Subcutaneous abdominal adipose tissue (tissue), 5 donors: ENCODE measurements at regions not wholly inside any gene's neighbourhood (a gene's known extent, or its start where the extent isn't known, plus 50 kb on each side); places are given as distances from the start of the nearest gene placed in this dataset.
A peak's percentile ranks its signal among the peaks of the same experiment; 100 is the strongest.

Experiments
- H3K27ac ChIP-seq: one replicate; pipeline ENCODE4 v1.7.0; 2013; ENCODE audit warnings: low read depth, mild to moderate bottlenecking, inconsistent platforms, low read length, moderate library complexity
- H3K27me3 ChIP-seq, 5 donors: one replicate each; pipeline ENCODE4 v1.7.0; 2013; ENCODE audit warnings: low read length in 5 of 5, inconsistent platforms in 1 of 5; ENCODE audit not compliant: control insufficient read depth in 5 of 5, insufficient read depth in 4 of 5
- H3K36me3 ChIP-seq, 5 donors: one replicate each; pipeline ENCODE4 v1.7.0; 2013; ENCODE audit warnings: low read length in 5 of 5; ENCODE audit not compliant: control insufficient read depth in 5 of 5, insufficient read depth in 5 of 5
- H3K4me1 ChIP-seq, 5 donors: one replicate each; pipeline ENCODE4 v1.7.0; 2013; ENCODE audit warnings: low read length in 5 of 5, mild to moderate bottlenecking in 3 of 5, moderate library complexity in 1 of 5; ENCODE audit not compliant: control insufficient read depth in 5 of 5, insufficient read depth in 5 of 5
- H3K4me3 ChIP-seq, 5 donors: one replicate each; pipeline ENCODE4 v1.7.0; 2013; ENCODE audit warnings: low read length in 5 of 5, low read depth in 1 of 5
- H3K9ac ChIP-seq, 5 donors: one replicate each; pipeline ENCODE4 v1.7.0; 2013; ENCODE audit warnings: low read length in 5 of 5, mild to moderate bottlenecking in 4 of 5, moderate library complexity in 3 of 5
- H3K9me3 ChIP-seq, 5 donors: one replicate each; pipeline ENCODE4 v1.7.0; 2013; ENCODE audit warnings: low read length in 5 of 5; ENCODE audit not compliant: control insufficient read depth in 5 of 5
- donor health status: healthy.
- donor health status: healthy.
- donor health status: healthy.
- donor health status: healthy.
- donor health status: healthy.

DNA sequence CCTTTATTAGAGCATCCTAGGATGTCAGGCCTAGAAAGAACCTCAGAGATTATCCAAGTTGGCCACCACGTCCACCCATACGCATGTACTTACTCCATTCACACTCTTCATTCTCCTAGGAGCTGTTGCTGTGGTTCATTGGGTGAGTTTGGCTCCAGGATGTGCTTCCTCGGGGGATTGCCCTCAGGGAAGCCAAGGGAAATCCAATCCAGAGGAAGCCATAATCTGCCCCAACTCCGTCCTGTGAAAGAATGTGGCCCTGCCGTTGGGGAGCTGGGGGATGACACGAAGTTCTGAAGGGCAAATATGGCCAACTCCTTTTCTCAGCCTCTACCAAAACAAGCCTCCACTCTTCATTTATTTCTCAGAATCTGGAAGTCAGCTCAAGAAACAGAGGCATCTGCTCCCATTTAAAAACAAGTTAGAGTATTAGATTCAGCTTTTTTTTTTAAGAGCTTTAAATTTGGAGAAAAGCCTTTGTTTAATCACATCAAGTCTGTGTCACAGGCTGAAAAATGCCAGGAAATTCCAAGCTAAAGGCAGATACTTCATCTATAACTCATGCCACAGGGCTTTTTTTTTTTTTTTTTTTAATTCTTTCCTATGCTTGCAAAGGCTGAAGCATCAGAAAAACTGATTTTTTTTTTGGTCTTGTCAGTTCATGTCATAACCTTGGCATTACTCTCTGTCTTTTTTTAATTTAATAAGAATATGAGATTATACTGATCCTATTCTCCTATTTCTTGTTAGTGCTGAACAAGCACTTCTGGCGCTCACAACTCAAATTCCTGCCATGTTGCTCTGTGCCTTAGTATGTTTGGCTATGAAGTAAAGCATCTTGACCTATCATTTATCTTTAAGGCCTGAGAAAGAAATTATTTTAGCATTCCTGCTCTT is 480.9 kb upstream of the MARCKS start:
- peak overlapping the region; percentile 18 for H3K27ac ChIP-seq
- no peaks in the 10 kb centered on the region for H3K9me3 ChIP-seq
- no peaks in the 10 kb centered on the region for H3K27me3 ChIP-seq

GRCh38 chr6:113376847-113377165 is 480.3 kb upstream of the MARCKS start:
- Histone ChIP-seq H3K27me3 (no peaks in the 10 kb centered on the region), H3K4me1 (peaks cover 0 to under 1% (median 0%) of the 10 kb centered on the region in 5 donors), H3K36me3 (no peaks in the 10 kb centered on the region), H3K9ac (no peak overlapping the region), H3K9me3 (no peaks in the 10 kb centered on the region), H3K4me3 (no peak overlapping the region), H3K27ac (no peak overlapping the region)

More for the DNA sequence above, 480.9 kb upstream of the MARCKS start:
- H3K36me3 ChIP-seq, result no peaks in the 10 kb centered on the region
- no peak overlapping the region for H3K4me3 ChIP-seq
- H3K9ac ChIP-seq, result no peak overlapping the region
- no peaks in the 10 kb centered on the region for H3K4me1 ChIP-seq

DNA sequence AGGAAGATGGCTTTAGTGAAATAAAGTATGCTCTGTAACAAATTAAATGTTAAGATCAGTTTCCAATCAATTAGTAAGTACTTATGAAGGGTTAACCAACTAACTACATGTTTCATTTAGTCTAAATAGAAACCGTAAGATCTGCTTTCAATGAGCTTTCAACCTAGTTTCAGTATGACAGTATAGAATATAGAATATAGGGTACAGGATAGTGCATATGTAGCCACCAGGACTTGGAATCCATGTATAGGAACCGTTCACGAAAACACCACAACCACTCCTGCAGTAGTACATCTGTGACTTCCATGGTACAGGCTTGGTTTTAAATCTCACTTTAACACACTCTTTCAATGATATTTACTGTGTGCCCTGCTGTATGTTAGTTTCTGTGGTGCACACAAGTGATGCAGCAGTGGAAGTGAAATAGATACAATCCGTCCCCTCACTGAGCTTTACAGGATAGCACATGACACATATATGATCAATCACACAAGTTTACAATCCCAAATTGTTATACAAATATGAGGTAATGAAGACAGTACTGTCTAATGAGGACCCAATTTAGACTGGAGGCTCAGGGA is 479.7 kb upstream of the MARCKS start:
- Histone ChIP-seq H3K27me3 (no peaks in the 10 kb centered on the region), H3K27ac (no peak overlapping the region), H3K4me1 (peaks cover 0 to 3% (median 0%) of the 10 kb centered on the region in 5 donors), H3K4me3 (no peak overlapping the region), H3K9me3 (no peaks in the 10 kb centered on the region), H3K36me3 (no peaks in the 10 kb centered on the region), H3K9ac (no peak overlapping the region)

- Histone ChIP-seq H3K9ac (no peak overlapping the region), H3K27ac (no peak overlapping the region), H3K27me3 (no peaks in the 10 kb centered on the region), H3K4me1 (peaks cover 0 to 3% (median 0%) of the 10 kb centered on the region in 5 donors), H3K36me3 (no peaks in the 10 kb centered on the region), H3K9me3 (no peaks in the 10 kb centered on the region), H3K4me3 (no peak overlapping the region)
These were observed 476.6 kb upstream of the MARCKS start for GRCh38 chr6:113380591-113380990.

DNA sequence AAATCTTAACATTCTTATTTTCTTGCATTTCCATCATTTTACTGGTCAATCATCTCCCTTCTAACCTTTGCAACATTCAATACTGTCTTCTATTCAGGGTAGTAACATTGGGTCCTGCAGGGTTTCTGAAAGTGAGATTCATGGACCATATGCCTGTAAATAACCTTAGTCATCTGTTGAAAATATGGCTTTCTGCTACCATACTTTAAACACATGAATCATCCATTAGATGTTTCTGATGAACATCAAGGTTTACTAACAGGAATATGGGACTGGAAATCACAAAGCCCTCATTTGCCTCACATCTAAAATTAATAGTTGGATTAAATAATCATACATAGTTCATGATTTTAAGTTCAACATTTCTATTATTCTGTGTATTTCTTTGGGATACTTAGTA is 475.9 kb upstream of the MARCKS start:
- no peaks in the 10 kb centered on the region for H3K27me3 ChIP-seq
- no peak overlapping the region for H3K4me3 ChIP-seq
- no peaks in the 10 kb centered on the region for H3K36me3 ChIP-seq
- H3K9me3 ChIP-seq, result no peaks in the 10 kb centered on the region
- H3K27ac ChIP-seq, result no peak overlapping the region
- peaks cover 0 to 3% (median 0%) of the 10 kb centered on the region in 5 donors for H3K4me1 ChIP-seq
- no peak overlapping the region for H3K9ac ChIP-seq

DNA sequence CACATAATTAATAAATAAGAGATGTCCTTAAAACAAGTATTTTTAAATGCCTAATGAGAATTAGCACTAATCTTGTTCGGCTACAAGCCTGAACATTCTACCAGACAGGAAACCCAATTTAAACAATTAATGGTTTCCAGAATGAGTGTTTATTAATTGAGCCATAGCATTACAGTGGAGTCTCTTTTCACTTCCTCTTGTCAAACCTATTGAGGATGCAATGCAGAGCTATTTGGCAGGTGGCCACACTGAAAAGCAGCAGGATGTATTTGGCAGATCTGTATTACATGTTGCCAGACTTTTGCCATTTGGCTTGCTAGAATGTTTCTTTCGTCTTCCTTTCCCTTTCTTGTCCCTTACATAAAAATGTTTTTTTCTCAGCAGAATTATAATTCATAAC is 475.2 kb upstream of the MARCKS start:
- no peaks in the 10 kb centered on the region for H3K27me3 ChIP-seq
- H3K9ac ChIP-seq, result no peak overlapping the region
- no peaks in the 10 kb centered on the region for H3K36me3 ChIP-seq
- H3K4me3 ChIP-seq, result no peak overlapping the region
- no peak overlapping the region for H3K27ac ChIP-seq
- H3K9me3 ChIP-seq, result no peaks in the 10 kb centered on the region
- peaks cover 0 to 3% (median 0%) of the 10 kb centered on the region in 5 donors for H3K4me1 ChIP-seq

DNA sequence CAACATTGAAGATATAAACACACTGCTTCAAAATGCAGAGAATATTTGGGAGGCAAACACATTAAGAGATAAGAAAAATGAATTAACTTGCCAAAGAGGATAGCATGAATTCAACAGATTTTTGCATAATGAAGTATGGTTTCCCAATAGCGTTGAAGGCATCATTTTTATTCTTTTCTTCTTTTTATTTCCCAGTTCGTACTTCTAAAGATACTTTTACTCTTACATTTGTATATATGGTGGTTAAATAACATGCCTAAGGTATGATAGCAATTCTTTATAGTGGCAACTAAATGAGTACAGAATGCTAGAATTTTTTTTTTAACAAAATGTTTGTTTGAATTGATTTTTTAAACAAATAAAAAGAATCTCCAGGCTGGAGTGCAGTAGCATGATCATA is 473.4 kb upstream of the MARCKS start:
- Histone ChIP-seq H3K9me3 (no peaks in the 10 kb centered on the region), H3K4me3 (no peak overlapping the region), H3K36me3 (no peaks in the 10 kb centered on the region), H3K27ac (no peak overlapping the region), H3K9ac (no peak overlapping the region), H3K4me1 (peaks cover 0 to 3% (median 0%) of the 10 kb centered on the region in 5 donors), H3K27me3 (no peaks in the 10 kb centered on the region)

DNA sequence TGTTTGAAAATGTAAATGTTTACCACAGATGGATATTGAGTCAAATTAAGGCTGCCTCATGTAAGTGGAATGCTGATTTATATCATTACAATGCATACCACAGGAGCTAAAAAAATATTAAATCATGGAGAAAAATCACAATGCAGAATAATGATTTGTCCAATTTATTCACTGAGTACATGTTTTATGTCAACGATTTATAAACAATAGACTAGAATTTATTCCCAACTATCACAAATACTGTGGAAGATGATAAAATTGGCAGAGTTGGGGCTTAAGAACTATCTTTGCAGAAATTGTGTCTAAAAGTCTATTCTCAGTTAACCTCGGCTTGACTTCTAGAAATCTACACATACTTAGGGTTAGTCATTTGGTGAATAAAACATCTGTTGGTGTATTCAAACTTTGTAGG is 472.1 kb upstream of the MARCKS start:
- H3K4me1 ChIP-seq, result peaks cover 0 to 3% (median 0%) of the 10 kb centered on the region in 5 donors
- no peak overlapping the region for H3K27ac ChIP-seq
- H3K9ac ChIP-seq, result no peak overlapping the region
- no peaks in the 10 kb centered on the region for H3K36me3 ChIP-seq
- no peaks in the 10 kb centered on the region for H3K27me3 ChIP-seq
- H3K4me3 ChIP-seq, result no peak overlapping the region
- H3K9me3 ChIP-seq, result no peaks in the 10 kb centered on the region

GRCh38 chr6:113388996-113389395 is 468.1 kb upstream of the MARCKS start:
- Histone ChIP-seq H3K36me3 (no peaks in the 10 kb centered on the region), H3K9me3 (no peaks in the 10 kb centered on the region), H3K27ac (no peak overlapping the region), H3K27me3 (no peaks in the 10 kb centered on the region), H3K4me1 (peaks cover 0 to 6% (median 0%) of the 10 kb centered on the region in 5 donors), H3K9ac (no peak overlapping the region), H3K4me3 (no peak overlapping the region)

GRCh38 chr6:113392551-113393055 is 464.5 kb upstream of the MARCKS start:
- no peaks in the 10 kb centered on the region for H3K9me3 ChIP-seq
- H3K9ac ChIP-seq, result no peak overlapping the region
- peaks cover 0 to 8% (median 5%) of the 10 kb centered on the region in 5 donors for H3K4me1 ChIP-seq
- no peaks in the 10 kb centered on the region for H3K27me3 ChIP-seq
- no peaks in the 10 kb centered on the region for H3K36me3 ChIP-seq
- no peak overlapping the region for H3K4me3 ChIP-seq
- H3K27ac ChIP-seq, result no peak overlapping the region
